22Rv1 (cell line): ENCODE measurements at regions not wholly inside any gene's neighbourhood (a gene's known extent, or its start where the extent isn't known, plus 50 kb on each side); places are given as distances from the start of the nearest gene placed in this dataset.

Experiments used
- ZFX ChIP-seq: fragments of 450-650 bp; IDR thresholded peaks from 2 replicates; pipeline ENCODE4 v1.6.1; 2017; ENCODE audit warnings: antibody characterized with exemption, borderline replicate concordance
- TF ChIP-seq, protein P1 (sequence below): fragments of 450-650 bp; IDR thresholded peaks from 2 replicates; pipeline ENCODE4 v1.5.1; 2017; ENCODE audit warnings: mild to moderate bottlenecking

GRCh38 chr13:84433024-84433423 is 550.8 kb upstream of the SLITRK1 start:
- TF ChIP-seq, protein P1, sequence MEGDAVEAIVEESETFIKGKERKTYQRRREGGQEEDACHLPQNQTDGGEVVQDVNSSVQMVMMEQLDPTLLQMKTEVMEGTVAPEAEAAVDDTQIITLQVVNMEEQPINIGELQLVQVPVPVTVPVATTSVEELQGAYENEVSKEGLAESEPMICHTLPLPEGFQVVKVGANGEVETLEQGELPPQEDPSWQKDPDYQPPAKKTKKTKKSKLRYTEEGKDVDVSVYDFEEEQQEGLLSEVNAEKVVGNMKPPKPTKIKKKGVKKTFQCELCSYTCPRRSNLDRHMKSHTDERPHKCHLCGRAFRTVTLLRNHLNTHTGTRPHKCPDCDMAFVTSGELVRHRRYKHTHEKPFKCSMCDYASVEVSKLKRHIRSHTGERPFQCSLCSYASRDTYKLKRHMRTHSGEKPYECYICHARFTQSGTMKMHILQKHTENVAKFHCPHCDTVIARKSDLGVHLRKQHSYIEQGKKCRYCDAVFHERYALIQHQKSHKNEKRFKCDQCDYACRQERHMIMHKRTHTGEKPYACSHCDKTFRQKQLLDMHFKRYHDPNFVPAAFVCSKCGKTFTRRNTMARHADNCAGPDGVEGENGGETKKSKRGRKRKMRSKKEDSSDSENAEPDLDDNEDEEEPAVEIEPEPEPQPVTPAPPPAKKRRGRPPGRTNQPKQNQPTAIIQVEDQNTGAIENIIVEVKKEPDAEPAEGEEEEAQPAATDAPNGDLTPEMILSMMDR, result no peak
- no peak for TF ChIP-seq ZFX
